Suprapubic skin (tissue), 4 donors: ENCODE measurements at regions not wholly inside any gene's neighbourhood (a gene's known extent, or its start where the extent isn't known, plus 50 kb on each side); places are given as distances from the start of the nearest gene placed in this dataset.

Experiments used
- DNase-seq, 2 donors: peaks; one replicate each; pipeline ENCODE4 v3.0.0-alpha.2; 2019; ENCODE audit warnings: low spot score in 2 of 2
- H3K27ac ChIP-seq: fragments of 200-600 bp; sonication (generic); one replicate; pipeline ENCODE4 v1.5.1; 2019
- H3K27me3 ChIP-seq: fragments of 200-600 bp; sonication (generic); one replicate; pipeline ENCODE4 v1.5.1; 2019
- H3K36me3 ChIP-seq: fragments of 200-600 bp; sonication (generic); one replicate; pipeline ENCODE4 v1.5.1; 2019
- H3K4me1 ChIP-seq: fragments of 200-600 bp; sonication (generic); one replicate; pipeline ENCODE4 v1.5.1; 2019
- H3K4me3 ChIP-seq: fragments of 200-600 bp; sonication (generic); one replicate; pipeline ENCODE4 v1.5.1; 2019; ENCODE audit warnings: mild to moderate bottlenecking
- H3K9me3 ChIP-seq: fragments of 200-600 bp; sonication (generic); one replicate; pipeline ENCODE4 v1.5.1; 2019
- EP300 ChIP-seq: sonication (generic); formaldehyde crosslinking; IDR thresholded peaks from one replicate; pipeline ENCODE4 v1.6.1; 2017; ENCODE audit warnings: antibody characterized with exemption
- POLR2A ChIP-seq, 2 donors: fragments of 450-650 bp; IDR thresholded peaks; one replicate each; pipeline ENCODE4 v1.6.1; 2017; ENCODE audit warnings: antibody characterized with exemption in 2 of 2, mild to moderate bottlenecking in 2 of 2, moderate library complexity in 2 of 2
- POLR2AphosphoS5 ChIP-seq, 3 donors: sonication (generic); formaldehyde crosslinking; IDR thresholded peaks; one replicate each; pipeline ENCODE4 v1.6.1; 2017; ENCODE audit warnings: antibody characterized with exemption in 3 of 3
- WGBS: methylation state at CpG from one replicate; pipeline ENCODE4 v1.1.5; 2018; 5-methylcytosine and 5-hydroxymethylcytosine counted together
- TF ChIP-seq, protein P1 (sequence below), 2 donors: fragments of 200-600 bp in 1 of 2; fragments of 450-650 bp in 1 of 2; sonication (generic) in 1 of 2; IDR thresholded peaks; one replicate each; pipeline ENCODE4 v1.5.1; 2016 to 2019; ENCODE audit warnings: antibody characterized with exemption in 2 of 2, mild to moderate bottlenecking in 1 of 2, moderate library complexity in 1 of 2

- peak in 1 of 2 donors; percentile 41 for DNase-seq
- Histone ChIP-seq H3K4me3 (no peak overlapping the region), H3K4me1 (no peaks in the 10 kb centered on the region), H3K27me3 (no peaks in the 10 kb centered on the region), H3K27ac (no peak overlapping the region), H3K9me3 (peaks cover 87% of the 10 kb centered on the region), H3K36me3 (peaks cover 71% of the 10 kb centered on the region)
- TF ChIP-seq, protein P1, sequence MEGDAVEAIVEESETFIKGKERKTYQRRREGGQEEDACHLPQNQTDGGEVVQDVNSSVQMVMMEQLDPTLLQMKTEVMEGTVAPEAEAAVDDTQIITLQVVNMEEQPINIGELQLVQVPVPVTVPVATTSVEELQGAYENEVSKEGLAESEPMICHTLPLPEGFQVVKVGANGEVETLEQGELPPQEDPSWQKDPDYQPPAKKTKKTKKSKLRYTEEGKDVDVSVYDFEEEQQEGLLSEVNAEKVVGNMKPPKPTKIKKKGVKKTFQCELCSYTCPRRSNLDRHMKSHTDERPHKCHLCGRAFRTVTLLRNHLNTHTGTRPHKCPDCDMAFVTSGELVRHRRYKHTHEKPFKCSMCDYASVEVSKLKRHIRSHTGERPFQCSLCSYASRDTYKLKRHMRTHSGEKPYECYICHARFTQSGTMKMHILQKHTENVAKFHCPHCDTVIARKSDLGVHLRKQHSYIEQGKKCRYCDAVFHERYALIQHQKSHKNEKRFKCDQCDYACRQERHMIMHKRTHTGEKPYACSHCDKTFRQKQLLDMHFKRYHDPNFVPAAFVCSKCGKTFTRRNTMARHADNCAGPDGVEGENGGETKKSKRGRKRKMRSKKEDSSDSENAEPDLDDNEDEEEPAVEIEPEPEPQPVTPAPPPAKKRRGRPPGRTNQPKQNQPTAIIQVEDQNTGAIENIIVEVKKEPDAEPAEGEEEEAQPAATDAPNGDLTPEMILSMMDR (IDR thresholded peaks at IDR 0.05): no peak
- TF ChIP-seq POLR2A (IDR thresholded peaks at IDR 0.05): no peak
- no peak for TF ChIP-seq POLR2AphosphoS5 (IDR thresholded peaks at IDR 0.05)
- no peak for TF ChIP-seq EP300
- 88% methylated on average over 13 of the region's 13 CpGs for WGBS
Observed at GRCh38 chr15:25051399-25052154, 96.8 kb downstream of the SNRPN start.

DNA sequence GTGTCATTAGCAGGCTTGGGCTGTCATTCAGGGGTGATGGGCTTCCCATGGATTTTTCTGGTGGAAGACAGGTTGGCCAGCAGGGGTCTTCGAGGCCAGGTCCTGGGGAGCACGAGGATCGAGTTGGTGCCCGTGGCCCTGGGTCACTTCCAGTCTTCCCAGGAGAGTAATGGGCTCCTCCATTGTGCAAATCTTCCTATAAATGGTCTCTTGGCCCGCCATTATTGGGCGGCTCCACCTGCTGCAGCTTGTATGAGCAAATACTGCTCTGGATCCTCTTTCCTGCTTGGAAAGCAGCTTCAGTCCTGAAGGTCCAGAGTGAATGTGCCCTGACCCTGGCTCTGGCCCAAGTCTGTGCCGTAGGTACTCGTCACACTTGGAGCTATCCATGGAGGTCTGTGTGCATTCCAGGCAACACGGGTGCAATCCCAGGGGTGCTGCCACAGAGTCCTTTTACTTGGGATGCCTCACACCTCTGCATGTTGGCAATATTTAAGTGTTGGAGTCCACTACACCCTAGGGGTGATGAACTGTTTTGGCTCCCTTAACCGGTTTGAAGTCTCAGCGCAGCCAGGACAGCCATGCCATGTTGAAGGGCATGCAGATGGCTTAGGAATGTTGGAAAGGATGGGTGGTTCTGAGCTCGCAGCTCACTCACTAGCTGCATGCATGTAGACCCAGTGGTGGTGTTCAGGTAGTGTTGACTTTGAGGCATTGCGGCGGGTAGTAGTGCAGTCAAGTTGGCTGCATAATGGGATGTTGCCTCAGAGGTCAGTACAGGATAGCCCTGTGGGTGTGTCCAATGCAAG is 97.6 kb downstream of the SNRPN start:
- Histone ChIP-seq H3K27ac (no peak overlapping the region), H3K4me3 (no peak overlapping the region), H3K9me3 (peaks cover 89% of the 10 kb centered on the region), H3K27me3 (no peaks in the 10 kb centered on the region), H3K36me3 (peaks cover 73% of the 10 kb centered on the region), H3K4me1 (no peaks in the 10 kb centered on the region)
- TF ChIP-seq, protein P1 (IDR thresholded peaks at IDR 0.05): no peak
- TF ChIP-seq POLR2A (IDR thresholded peaks at IDR 0.05): no peak
- no peak for TF ChIP-seq EP300
- TF ChIP-seq POLR2AphosphoS5 (IDR thresholded peaks at IDR 0.05): no peak
- DNase-seq: peak in 1 of 2 donors; percentile 48
- WGBS: 94% methylated on average over 8 of the region's 14 CpGs

- Histone ChIP-seq H3K27ac (no peak overlapping the region), H3K27me3 (no peaks in the 10 kb centered on the region), H3K9me3 (peaks cover 97% of the 10 kb centered on the region), H3K36me3 (peaks cover 81% of the 10 kb centered on the region), H3K4me3 (no peak overlapping the region), H3K4me1 (no peaks in the 10 kb centered on the region)
- TF ChIP-seq POLR2AphosphoS5 (IDR thresholded peaks at IDR 0.05) (no peak), EP300 (no peak), POLR2A (IDR thresholded peaks at IDR 0.05) (no peak)
- TF ChIP-seq, protein P1 (IDR thresholded peaks at IDR 0.05): no peak
- 92% methylated on average over 14 of the region's 20 CpGs for WGBS
- peak in 1 of 2 donors; percentile 54 for DNase-seq
Observed at GRCh38 chr15:25053000-25053815, 98.4 kb downstream of the SNRPN start.

GRCh38 chr15:25054329-25054728 is 99.5 kb downstream of the SNRPN start:
- TF ChIP-seq, protein P1 (IDR thresholded peaks at IDR 0.05): no peak
- TF ChIP-seq POLR2AphosphoS5 (IDR thresholded peaks at IDR 0.05) (no peak), EP300 (no peak), POLR2A (IDR thresholded peaks at IDR 0.05) (no peak)
- no peak for DNase-seq
- H3K27ac ChIP-seq: no peak overlapping the region

More at GRCh38 chr15:25054329-25054728, 99.5 kb downstream of the SNRPN start:
- Histone ChIP-seq H3K9me3 (peaks cover 98% of the 10 kb centered on the region), H3K4me3 (no peak overlapping the region), H3K36me3 (peaks cover 89% of the 10 kb centered on the region), H3K4me1 (no peaks in the 10 kb centered on the region), H3K27me3 (no peaks in the 10 kb centered on the region)
- WGBS: 97% methylated on average over 8 of the region's 8 CpGs
